ENCODE measurements at regions not wholly inside any gene's neighbourhood (a gene's known extent, or its start where the extent isn't known, plus 50 kb on each side); places are given as distances from the start of the nearest gene placed in this dataset.

DNA sequence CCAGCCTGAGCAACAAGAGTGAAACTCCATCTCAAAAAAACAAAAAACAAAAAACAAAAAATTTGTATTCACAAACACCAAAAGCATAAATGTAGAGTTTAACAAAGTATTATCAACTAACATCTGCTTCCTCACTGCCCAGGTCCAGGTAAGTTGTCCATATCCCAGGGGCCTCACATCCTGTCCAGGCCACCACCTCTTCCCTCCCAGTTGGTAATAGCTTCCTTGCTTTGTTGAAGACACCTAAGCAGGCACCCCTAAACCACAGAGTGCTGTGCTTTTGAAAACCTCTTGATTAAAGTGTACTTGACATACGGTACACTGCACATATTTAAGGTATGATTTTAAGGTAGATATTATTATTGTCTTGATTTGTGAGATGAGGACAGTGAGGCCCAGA is 299.8 kb downstream of the SHQ1 start:
- peaks cover 2% of the 10 kb centered on the region for H3K27me3 Mint-ChIP-seq (ENCODE audit: insufficient read depth)
- Histone ChIP-seq H3K9me3 (ENCODE audit: control insufficient read depth, low read length) (no peaks in the 10 kb centered on the region), H3K27ac (ENCODE audit: low read depth, low read length) (no peak overlapping the region), H3K36me3 (ENCODE audit: control insufficient read depth, insufficient read depth, low read length) (no peaks in the 10 kb centered on the region), H3K9ac (ENCODE audit: extremely low read depth, low read length, poor library complexity, severe bottlenecking) (no peak overlapping the region), H3K27me3 (ENCODE audit: control insufficient read depth, insufficient read depth, low read length, poor library complexity, severe bottlenecking) (no peaks in the 10 kb centered on the region), H3K4me1 (ENCODE audit: control insufficient read depth, insufficient read depth, low read length) (no peaks in the 10 kb centered on the region), H3K4me3 (ENCODE audit: low read length) (no peak overlapping the region)
- H3K4me1 Mint-ChIP-seq, result peaks cover 6% of the 10 kb centered on the region
- H3K9me3 Mint-ChIP-seq, result no peaks in the 10 kb centered on the region
- WGBS, 2 experiments (ENCODE audit: insufficient coverage in 1 of 2, insufficient read length in 1 of 2), result 13% methylated on average over 1 of the region's 1 CpG; no CpG with 5 or more reads in 1 of the 2 experiments
- TF ChIP-seq, protein P1, sequence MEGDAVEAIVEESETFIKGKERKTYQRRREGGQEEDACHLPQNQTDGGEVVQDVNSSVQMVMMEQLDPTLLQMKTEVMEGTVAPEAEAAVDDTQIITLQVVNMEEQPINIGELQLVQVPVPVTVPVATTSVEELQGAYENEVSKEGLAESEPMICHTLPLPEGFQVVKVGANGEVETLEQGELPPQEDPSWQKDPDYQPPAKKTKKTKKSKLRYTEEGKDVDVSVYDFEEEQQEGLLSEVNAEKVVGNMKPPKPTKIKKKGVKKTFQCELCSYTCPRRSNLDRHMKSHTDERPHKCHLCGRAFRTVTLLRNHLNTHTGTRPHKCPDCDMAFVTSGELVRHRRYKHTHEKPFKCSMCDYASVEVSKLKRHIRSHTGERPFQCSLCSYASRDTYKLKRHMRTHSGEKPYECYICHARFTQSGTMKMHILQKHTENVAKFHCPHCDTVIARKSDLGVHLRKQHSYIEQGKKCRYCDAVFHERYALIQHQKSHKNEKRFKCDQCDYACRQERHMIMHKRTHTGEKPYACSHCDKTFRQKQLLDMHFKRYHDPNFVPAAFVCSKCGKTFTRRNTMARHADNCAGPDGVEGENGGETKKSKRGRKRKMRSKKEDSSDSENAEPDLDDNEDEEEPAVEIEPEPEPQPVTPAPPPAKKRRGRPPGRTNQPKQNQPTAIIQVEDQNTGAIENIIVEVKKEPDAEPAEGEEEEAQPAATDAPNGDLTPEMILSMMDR (conservative IDR thresholded peaks at IDR 0.05), result no peak
- H3K4me3 Mint-ChIP-seq, result no peak overlapping the region
- H3K27ac Mint-ChIP-seq, result no peak overlapping the region
- no peaks in the 10 kb centered on the region for H3K36me3 Mint-ChIP-seq (ENCODE audit: low read depth)
- DNase-seq, result no peak

DNA sequence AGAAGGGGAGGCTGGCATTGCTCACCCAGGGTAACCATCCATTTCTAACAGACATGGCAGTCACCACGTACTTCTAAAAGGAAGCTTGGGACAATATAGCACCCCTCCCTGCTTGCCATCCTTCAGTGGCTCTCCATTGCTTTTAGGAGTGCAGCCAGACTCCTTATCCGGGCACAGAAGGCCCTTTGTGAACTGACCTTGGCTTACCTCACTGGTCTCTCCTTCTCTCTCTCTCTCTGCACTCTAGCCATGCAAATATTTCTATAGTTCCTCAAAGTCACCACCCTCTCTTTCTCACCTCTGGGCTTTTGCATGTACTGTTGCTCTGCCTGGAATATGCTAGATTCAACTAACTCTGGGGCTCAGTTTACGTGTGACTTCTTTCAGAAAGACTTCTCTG is 301.1 kb downstream of the SHQ1 start:
- Mint-ChIP-seq H3K9me3 (no peaks in the 10 kb centered on the region), H3K36me3 (ENCODE audit: low read depth) (no peaks in the 10 kb centered on the region), H3K4me1 (peaks cover 6% of the 10 kb centered on the region), H3K4me3 (no peak overlapping the region), H3K27ac (no peak overlapping the region), H3K27me3 (ENCODE audit: insufficient read depth) (peaks cover 2% of the 10 kb centered on the region)
- Histone ChIP-seq H3K27ac (ENCODE audit: low read depth, low read length) (no peak overlapping the region), H3K4me1 (ENCODE audit: control insufficient read depth, insufficient read depth, low read length) (no peaks in the 10 kb centered on the region), H3K9ac (ENCODE audit: extremely low read depth, low read length, poor library complexity, severe bottlenecking) (no peak overlapping the region), H3K36me3 (ENCODE audit: control insufficient read depth, insufficient read depth, low read length) (no peaks in the 10 kb centered on the region), H3K4me3 (ENCODE audit: low read length) (no peak overlapping the region), H3K27me3 (ENCODE audit: control insufficient read depth, insufficient read depth, low read length, poor library complexity, severe bottlenecking) (no peaks in the 10 kb centered on the region), H3K9me3 (ENCODE audit: control insufficient read depth, low read length) (no peaks in the 10 kb centered on the region)
- TF ChIP-seq, protein P1 (conservative IDR thresholded peaks at IDR 0.05), result no peak
- no peak for DNase-seq
- 95% methylated on average over 2 to 3 of the region's 3 CpGs for WGBS, 2 experiments (ENCODE audit: insufficient coverage in 1 of 2, insufficient read length in 1 of 2)

DNA sequence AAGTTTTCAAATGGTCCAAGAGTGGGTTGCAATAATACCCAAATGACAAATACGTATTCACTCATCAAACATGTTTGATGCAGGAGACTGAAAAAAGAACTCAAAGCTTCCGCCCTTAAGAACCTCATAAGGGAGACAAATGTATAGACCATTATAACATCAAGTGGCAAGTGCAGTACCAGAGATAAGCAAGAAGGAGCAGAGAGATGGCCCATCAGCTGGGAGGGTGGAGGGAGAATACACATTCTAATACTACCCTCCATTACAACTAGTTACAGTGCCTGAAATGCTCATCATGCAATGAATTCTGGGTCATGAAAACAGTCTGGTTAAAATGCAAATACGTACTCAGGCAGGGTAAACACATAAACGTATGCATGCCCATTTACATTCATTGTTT is 304.0 kb downstream of the SHQ1 start:
- Mint-ChIP-seq H3K9me3 (peaks cover 7% of the 10 kb centered on the region), H3K4me3 (no peak overlapping the region), H3K36me3 (ENCODE audit: low read depth) (no peaks in the 10 kb centered on the region), H3K4me1 (peaks cover 5% of the 10 kb centered on the region), H3K27ac (no peak overlapping the region), H3K27me3 (ENCODE audit: insufficient read depth) (peaks cover 2% of the 10 kb centered on the region)
- TF ChIP-seq, protein P1 (conservative IDR thresholded peaks at IDR 0.05), result no peak
- H3K4me3 ChIP-seq (ENCODE audit: low read length), result no peak overlapping the region
- no peaks in the 10 kb centered on the region for H3K4me1 ChIP-seq (ENCODE audit: control insufficient read depth, insufficient read depth, low read length)
- no peak overlapping the region for H3K27ac ChIP-seq (ENCODE audit: low read depth, low read length)
- H3K9me3 ChIP-seq (ENCODE audit: control insufficient read depth, low read length), result peaks cover 7% of the 10 kb centered on the region
- H3K27me3 ChIP-seq (ENCODE audit: control insufficient read depth, insufficient read depth, low read length, poor library complexity, severe bottlenecking), result no peaks in the 10 kb centered on the region
- H3K9ac ChIP-seq (ENCODE audit: extremely low read depth, low read length, poor library complexity, severe bottlenecking), result no peak overlapping the region
- 93% methylated on average over 4 of the region's 4 CpGs; no CpG with 5 or more reads in 1 of the 2 experiments for WGBS, 2 experiments (ENCODE audit: insufficient coverage in 1 of 2, insufficient read length in 1 of 2)
- H3K36me3 ChIP-seq (ENCODE audit: control insufficient read depth, insufficient read depth, low read length), result no peaks in the 10 kb centered on the region
- DNase-seq, result no peak
